HepG2 (cell line): ENCODE measurements at regions not wholly inside any gene's neighbourhood (a gene's known extent, or its start where the extent isn't known, plus 50 kb on each side); places are given as distances from the start of the nearest gene placed in this dataset.
A peak's percentile ranks its signal among the peaks of the same experiment; 100 is the strongest.

Source experiments
- ATAD3A ChIP-seq: sonication (generic); formaldehyde crosslinking; IDR thresholded peaks from 2 replicates; pipeline ENCODE4 v1.4.0; 2020; ENCODE audit warnings: missing genetic modification reagents
- CSRNP2 ChIP-seq: sonication (generic); formaldehyde crosslinking; conservative IDR thresholded peaks from 2 replicates; pipeline ENCODE4 v1.8.0; 2022; ENCODE audit warnings: low read depth, missing genetic modification reagents
- E2F2 ChIP-seq: sonication (generic); formaldehyde crosslinking; IDR thresholded peaks from 2 replicates; pipeline ENCODE4 v1.4.0; 2020; ENCODE audit warnings: missing genetic modification reagents, borderline replicate concordance
- HOXA3 ChIP-seq: sonication (generic); formaldehyde crosslinking; IDR thresholded peaks from 2 replicates; pipeline ENCODE4 v1.5.0; 2020; ENCODE audit warnings: missing genetic modification reagents
- LCORL ChIP-seq, 2 experiments: fragments of 450-650 bp in 1 of 2; sonication (generic) in 1 of 2; formaldehyde crosslinking in 1 of 2; IDR thresholded peaks; 2 replicates each; pipeline versions ENCODE4 v1.5.0 to v1.6.1; 2017 to 2020; ENCODE audit warnings: antibody characterized with exemption in 1 of 2, missing genetic modification reagents in 1 of 2
- MAFK ChIP-seq, 2 experiments: IDR thresholded peaks in 1 of 2; conservative IDR thresholded peaks in 1 of 2; 2 replicates each; pipeline ENCODE4 v1.6.1; 2011; ENCODE audit warnings: improper control_type of control experiment in 2 of 2, low read length in 2 of 2
- NR2F2 ChIP-seq: IDR thresholded peaks from 2 replicates; pipeline ENCODE4 v1.6.1; 2012; ENCODE audit warnings: low read depth, inconsistent platforms, borderline replicate concordance
- ONECUT2 ChIP-seq: sonication (generic); formaldehyde crosslinking; IDR thresholded peaks from 2 replicates; pipeline ENCODE4 v1.4.0; 2020; ENCODE audit warnings: missing genetic modification reagents
- PAXIP1 ChIP-seq: sonication (generic); formaldehyde crosslinking; conservative IDR thresholded peaks from 2 replicates; pipeline ENCODE4 v1.4.0; 2020; ENCODE audit warnings: mild to moderate bottlenecking, missing genetic modification reagents, moderate library complexity
- RELA ChIP-seq: sonication (generic); formaldehyde crosslinking; IDR thresholded peaks from 2 replicates; pipeline ENCODE4 v1.4.0; 2020; ENCODE audit warnings: missing genetic modification reagents
- SMYD3 ChIP-seq: sonication (generic); formaldehyde crosslinking; IDR thresholded peaks from 2 replicates; pipeline ENCODE4 v1.8.1; 2023; ENCODE audit warnings: mild to moderate bottlenecking, missing genetic modification reagents
- SRSF1 ChIP-seq: fragments of 200-400 bp; formaldehyde crosslinking; optimal IDR thresholded peaks from 2 replicates; pipeline ENCODE3; 2017; ENCODE audit warnings: mild to moderate bottlenecking, low read depth, low read length, moderate library complexity
- SYNCRIP ChIP-seq: fragments of 200-400 bp; formaldehyde crosslinking; IDR thresholded peaks from 2 replicates; pipeline ENCODE4 v1.6.1; 2018; ENCODE audit warnings: mild to moderate bottlenecking, low read depth, low read length; ENCODE audit not compliant: insufficient read depth
- THAP11 ChIP-seq: IDR thresholded peaks from 2 replicates; pipeline ENCODE4 v1.6.1; 2016; ENCODE audit warnings: missing biosample characterization, missing genetic modification reagents
- ZNF12 ChIP-seq: sonication (generic); formaldehyde crosslinking; IDR thresholded peaks from 2 replicates; pipeline ENCODE4 v1.5.0; 2020; ENCODE audit warnings: missing genetic modification reagents
- ZNF280B ChIP-seq: sonication (generic); formaldehyde crosslinking; IDR thresholded peaks from 2 replicates; pipeline ENCODE4 v1.5.0; 2020; ENCODE audit warnings: missing genetic modification reagents, mild to moderate bottlenecking, borderline replicate concordance
- ZNF564 ChIP-seq: sonication (generic); formaldehyde crosslinking; IDR thresholded peaks from 2 replicates; pipeline ENCODE4 v1.8.1; 2023; ENCODE audit warnings: mild to moderate bottlenecking, missing genetic modification reagents
- ZNF674 ChIP-seq: sonication (generic); formaldehyde crosslinking; IDR thresholded peaks from 2 replicates; pipeline ENCODE4 v1.5.0; 2020; ENCODE audit warnings: low read depth, mild to moderate bottlenecking, missing genetic modification reagents
- ZNF710 ChIP-seq: sonication (generic); formaldehyde crosslinking; IDR thresholded peaks from 2 replicates; pipeline ENCODE4 v1.5.0; 2020; ENCODE audit warnings: mild to moderate bottlenecking, missing genetic modification reagents, borderline replicate concordance

DNA sequence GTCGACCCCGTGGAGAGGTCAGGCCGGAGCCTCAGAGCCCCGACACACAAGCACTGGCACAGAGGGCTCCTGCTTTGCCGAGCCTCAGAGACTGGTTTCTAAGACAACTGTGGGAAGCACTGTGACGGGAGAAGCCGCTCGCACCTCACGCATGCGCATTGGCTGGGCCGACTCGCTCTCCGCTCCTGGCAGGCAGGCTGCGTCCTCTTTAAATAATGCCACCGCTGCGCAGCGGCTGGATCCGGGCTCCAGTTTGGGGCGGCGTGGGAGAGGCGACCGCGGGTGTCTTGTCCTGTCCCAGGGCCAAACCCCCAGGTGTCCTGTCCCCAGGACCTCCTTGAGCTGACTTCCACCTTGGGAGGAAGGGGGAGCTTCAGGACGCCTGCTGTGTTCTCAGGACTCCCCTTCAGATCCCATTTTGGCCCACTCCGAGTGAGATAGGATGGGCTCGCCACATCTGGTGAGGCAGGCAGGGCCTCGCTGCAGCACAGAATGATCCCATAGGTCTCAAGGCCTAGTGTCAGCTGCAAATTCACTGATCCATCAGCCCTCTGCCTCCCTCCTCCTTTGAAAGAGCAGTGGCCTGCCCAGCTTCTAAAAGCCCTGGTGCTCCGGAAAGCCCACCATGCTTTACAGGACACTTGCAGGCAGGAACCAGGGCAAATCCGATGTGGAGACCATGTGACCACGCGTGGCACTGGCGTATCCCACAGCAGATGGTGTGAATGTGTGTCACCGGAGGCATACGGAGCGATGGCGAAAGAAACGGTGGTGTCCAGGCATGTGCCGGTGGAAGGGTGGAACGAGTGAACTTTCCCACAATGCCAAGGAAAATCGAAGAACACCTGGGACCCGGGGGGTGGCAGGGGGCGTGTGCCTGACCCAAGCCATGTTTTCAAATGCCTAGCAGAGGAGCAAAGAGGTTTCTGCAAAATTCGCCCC is 169.3 kb upstream of the ZNF337 start (continued):
- no peak for TF ChIP-seq SMYD3
- TF ChIP-seq ZNF280B (CRISPR knock-in tag): peak; percentile 44; the same call in 1 of the 2 replicates
- TF ChIP-seq ZNF674: no peak
- no peak for TF ChIP-seq ATAD3A (CRISPR knock-in tag)
- no peak for TF ChIP-seq E2F2 (CRISPR knock-in tag)
- no peak for TF ChIP-seq HOXA3 (CRISPR knock-in tag)
- no peak for TF ChIP-seq NR2F2
- TF ChIP-seq RELA: no peak
- TF ChIP-seq MAFK (conservative IDR thresholded peaks at IDR 0.05 in 1 of 2, IDR thresholded peaks at IDR 0.05 in 1 of 2; ENCODE audit: low read length in 2 of 2): no peak
- no peak for TF ChIP-seq SRSF1
- no peak for TF ChIP-seq ONECUT2 (CRISPR knock-in tag)
- no peak for TF ChIP-seq CSRNP2 (CRISPR knock-in tag)
- TF ChIP-seq ZNF12: no peak
- no peak for TF ChIP-seq LCORL (IDR thresholded peaks at IDR 0.05)
- peak; percentile 58; the same call in 1 of the 2 replicates for TF ChIP-seq LCORL (CRISPR knock-in tag; IDR thresholded peaks at IDR 0.05)
- TF ChIP-seq THAP11: no peak
- no peak for TF ChIP-seq ZNF564 (CRISPR knock-in tag)
- no peak for TF ChIP-seq SYNCRIP
- TF ChIP-seq ZNF710: no peak
- no peak for TF ChIP-seq PAXIP1 (CRISPR knock-in tag)
